CD4-positive, alpha-beta T cell treated with Interleukin-2 at 100 ng/mL for 4 hours (primary cell): ENCODE measurements at regions not wholly inside any gene's neighbourhood (a gene's known extent, or its start where the extent isn't known, plus 50 kb on each side); places are given as distances from the start of the nearest gene placed in this dataset.
A peak's percentile ranks its signal among the peaks of the same experiment; 100 is the strongest.

Experiments used
- DNase-seq: peaks from one replicate; pipeline ENCODE4 v3.0.0-alpha.2; 2020; ENCODE audit warnings: low spot score

GRCh38 chr20:57877131-57877824, 167.5 kb upstream of the PMEPA1 start:
- DNase-seq = no peak

- DNase-seq = no peak
Measured at GRCh38 chr20:57876163-57876562, 166.3 kb upstream of the PMEPA1 start.

GRCh38 chr20:57874141-57874540, 164.3 kb upstream of the PMEPA1 start:
- DNase-seq = no peak

GRCh38 chr20:57872816-57873409, 163.1 kb upstream of the PMEPA1 start:
- DNase-seq = no peak

- DNase-seq = no peak
Measured at GRCh38 chr20:57871237-57871632, 161.4 kb upstream of the PMEPA1 start.

GRCh38 chr20:57870597-57871236, 160.9 kb upstream of the PMEPA1 start:
- no peak for DNase-seq

- DNase-seq = no peak
Measured at GRCh38 chr20:57869951-57870315, 160.1 kb upstream of the PMEPA1 start.

GRCh38 chr20:57869291-57869950, 159.6 kb upstream of the PMEPA1 start:
- DNase-seq = no peak

GRCh38 chr20:57868310-57868709, 158.5 kb upstream of the PMEPA1 start:
- DNase-seq = no peak

GRCh38 chr20:57867807-57868206, 158.0 kb upstream of the PMEPA1 start:
- DNase-seq = no peak

- no peak for DNase-seq
Measured at GRCh38 chr20:57867181-57867803, 157.5 kb upstream of the PMEPA1 start.

GRCh38 chr20:57866250-57867106, 156.7 kb upstream of the PMEPA1 start:
- DNase-seq = no peak

GRCh38 chr20:57865266-57865665, 155.5 kb upstream of the PMEPA1 start:
- no peak for DNase-seq

- DNase-seq = no peak
Measured at GRCh38 chr20:57860576-57860975, 150.8 kb upstream of the PMEPA1 start.

GRCh38 chr20:57857969-57858368, 148.2 kb upstream of the PMEPA1 start:
- DNase-seq = no peak

- DNase-seq = no peak
Measured at GRCh38 chr20:57857118-57857517, 147.3 kb upstream of the PMEPA1 start.

- peak; percentile 42 for DNase-seq
Measured at GRCh38 chr20:57856658-57857057, 146.8 kb upstream of the PMEPA1 start.

- DNase-seq = no peak
Measured at GRCh38 chr20:57851796-57852195, 142.0 kb upstream of the PMEPA1 start.

GRCh38 chr20:57851025-57851682, 141.3 kb upstream of the PMEPA1 start:
- DNase-seq = no peak

GRCh38 chr20:57849521-57850215, 139.9 kb upstream of the PMEPA1 start:
- no peak for DNase-seq
